ENCODE measurements at regions not wholly inside any gene's neighbourhood (a gene's known extent, or its start where the extent isn't known, plus 50 kb on each side); places are given as distances from the start of the nearest gene placed in this dataset.

DNA sequence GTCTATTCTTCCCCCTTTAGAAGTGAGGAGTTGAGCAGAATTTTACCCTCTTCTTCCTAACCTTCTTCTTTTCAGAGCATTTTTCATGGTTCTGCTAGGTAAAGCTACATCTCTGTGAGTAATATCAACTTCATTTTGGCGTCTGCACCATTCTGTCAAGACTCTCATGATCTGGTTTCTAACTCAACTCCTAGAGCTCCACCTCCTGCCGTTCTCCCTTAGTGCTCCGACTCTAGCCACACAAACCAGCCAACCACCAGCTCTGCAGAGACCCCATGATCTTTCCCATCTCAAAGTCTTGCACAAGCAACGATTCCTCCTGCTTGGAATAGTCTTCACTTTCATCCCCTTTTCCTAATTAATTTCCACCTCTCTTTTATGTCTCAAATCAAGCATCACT lies 193.9 kb upstream of the TMC3 start:
- Mint-ChIP-seq H3K27ac (no peak overlapping the region), H3K27me3 (peaks cover 6 to 37% (median 18%) of the 10 kb centered on the region in 5 donors), H3K4me3 (no peak overlapping the region), H3K9me3 (peaks cover 0 to 4% (median 0%) of the 10 kb centered on the region in 11 donors), H3K36me3 (no peaks in the 10 kb centered on the region), H3K4me1 (no peaks in the 10 kb centered on the region)
- CTCF ChIA-PET: no interaction called here
- Histone ChIP-seq H3K36me3 (ENCODE audit: control insufficient read depth in 2 of 3, insufficient read depth in 3 of 3, low read length in 3 of 3) (no peaks in the 10 kb centered on the region), H3K27me3 (ENCODE audit: control insufficient read depth in 2 of 2, insufficient read depth in 2 of 2, low read length in 2 of 2) (no peaks in the 10 kb centered on the region), H3K4me1 (ENCODE audit: control insufficient read depth in 2 of 2, insufficient read depth in 2 of 2, low read length in 2 of 2) (no peaks in the 10 kb centered on the region), H3K4me3 (ENCODE audit: low read length) (no peak overlapping the region), H3K27ac (ENCODE audit: low read depth, low read length) (no peak overlapping the region), H3K9me3 (ENCODE audit: control insufficient read depth in 2 of 3, low read length in 3 of 3) (no peaks in the 10 kb centered on the region)
- intact Hi-C loops (cut with micrococcal nuclease): no loop called here
- DNase-seq (no peak), ATAC-seq (no peak)
- POLR2A ChIA-PET: no interaction called here

DNA sequence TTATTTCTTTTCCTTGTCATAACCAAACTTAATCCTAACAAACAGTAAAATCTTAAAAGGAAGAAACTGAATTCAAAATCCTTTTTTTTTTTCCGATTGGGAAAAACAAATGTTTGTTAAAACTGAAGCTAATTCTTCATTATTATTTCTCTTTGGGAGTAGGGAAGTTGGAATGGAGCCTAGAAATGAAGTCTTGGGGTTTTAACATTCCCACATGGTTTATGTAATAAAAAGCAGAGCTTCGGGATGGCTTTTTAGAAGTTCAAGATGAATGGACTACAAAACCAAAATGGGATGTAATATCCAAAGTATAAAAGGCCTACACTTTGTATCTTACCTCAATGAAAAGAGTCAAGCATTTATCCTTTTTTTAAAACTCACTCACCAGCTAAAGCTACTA lies 189.0 kb upstream of the TMC3 start:
- intact Hi-C loops (cut with micrococcal nuclease): no loop called here
- ChIA-PET CTCF (no interaction called here), POLR2A (no interaction called here)
- no peak overlapping the region for H3K4me3 Mint-ChIP-seq
- Histone ChIP-seq H3K36me3 (ENCODE audit: control insufficient read depth in 2 of 3, insufficient read depth in 3 of 3, low read length in 3 of 3) (no peaks in the 10 kb centered on the region), H3K9me3 (ENCODE audit: control insufficient read depth in 2 of 3, low read length in 3 of 3) (no peaks in the 10 kb centered on the region), H3K4me3 (ENCODE audit: low read length) (no peak overlapping the region), H3K4me1 (ENCODE audit: control insufficient read depth in 2 of 2, insufficient read depth in 2 of 2, low read length in 2 of 2) (no peaks in the 10 kb centered on the region), H3K27me3 (ENCODE audit: control insufficient read depth in 2 of 2, insufficient read depth in 2 of 2, low read length in 2 of 2) (no peaks in the 10 kb centered on the region), H3K27ac (ENCODE audit: low read depth, low read length) (no peak overlapping the region)
- no peak overlapping the region for H3K27ac Mint-ChIP-seq
- no peaks in the 10 kb centered on the region for H3K9me3 Mint-ChIP-seq
- ATAC-seq (no peak), DNase-seq (no peak)
- no peaks in the 10 kb centered on the region for H3K36me3 Mint-ChIP-seq
- no peaks in the 10 kb centered on the region for H3K4me1 Mint-ChIP-seq
- peaks cover under 1 to 35% (median 2%) of the 10 kb centered on the region in 5 donors for H3K27me3 Mint-ChIP-seq

DNA sequence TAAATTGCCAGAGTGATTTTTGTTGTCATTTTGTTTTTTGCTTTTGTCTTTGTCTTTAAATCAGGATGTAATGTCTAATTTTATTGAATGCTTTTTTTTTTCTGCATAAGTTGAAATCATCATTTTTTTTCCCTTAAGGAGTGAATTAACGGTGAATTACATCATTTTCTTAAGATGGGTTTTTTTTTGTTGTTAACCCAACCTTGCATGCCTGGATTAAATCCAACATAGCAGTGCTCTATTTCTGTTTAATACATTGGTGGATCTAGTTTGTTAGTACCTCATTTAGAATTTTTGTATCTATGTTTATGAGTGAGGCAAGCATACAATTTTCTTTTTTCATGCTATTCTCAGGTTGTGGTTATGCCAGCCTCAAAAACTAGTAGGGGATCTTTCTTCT lies 186.4 kb upstream of the TMC3 start:
- no peak overlapping the region for H3K27ac ChIP-seq (ENCODE audit: low read depth, low read length)
- ATAC-seq (no peak), DNase-seq (no peak)
- CTCF ChIA-PET: no interaction called here
- H3K27me3 ChIP-seq (ENCODE audit: control insufficient read depth in 2 of 2, insufficient read depth in 2 of 2, low read length in 2 of 2): no peaks in the 10 kb centered on the region
- Mint-ChIP-seq H3K27ac (no peak overlapping the region), H3K9me3 (peaks cover 0 to 3% (median 0%) of the 10 kb centered on the region in 11 donors), H3K4me1 (no peaks in the 10 kb centered on the region), H3K27me3 (peaks cover 0 to 50% (median 6%) of the 10 kb centered on the region in 5 donors), H3K36me3 (no peaks in the 10 kb centered on the region), H3K4me3 (no peak overlapping the region)
- POLR2A ChIA-PET: no interaction called here
- intact Hi-C loops (cut with micrococcal nuclease): no loop called here
- H3K36me3 ChIP-seq (ENCODE audit: control insufficient read depth in 2 of 3, insufficient read depth in 3 of 3, low read length in 3 of 3): no peaks in the 10 kb centered on the region
- H3K4me1 ChIP-seq (ENCODE audit: control insufficient read depth in 2 of 2, insufficient read depth in 2 of 2, low read length in 2 of 2): no peaks in the 10 kb centered on the region
- no peak overlapping the region for H3K4me3 ChIP-seq (ENCODE audit: low read length)
- no peaks in the 10 kb centered on the region for H3K9me3 ChIP-seq (ENCODE audit: control insufficient read depth in 2 of 3, low read length in 3 of 3)

DNA sequence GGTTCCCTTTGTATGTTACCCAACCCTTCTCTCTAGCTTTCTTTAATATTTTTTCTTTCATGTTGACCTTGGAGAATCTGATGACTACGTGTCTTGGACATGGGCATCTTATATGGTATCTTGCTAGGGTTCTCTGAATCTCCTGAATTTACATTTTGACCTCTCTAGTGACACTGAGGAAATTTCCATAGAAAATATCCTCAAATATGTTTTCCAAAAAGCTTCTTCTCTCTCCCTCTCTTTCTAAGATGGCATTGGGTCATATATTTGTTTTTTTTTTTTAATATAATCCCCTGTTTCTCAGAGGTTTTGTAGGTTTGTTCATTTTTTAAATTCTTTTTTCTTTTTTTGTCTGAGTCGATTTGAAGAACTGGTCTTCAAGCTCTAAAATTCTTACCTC lies 184.0 kb upstream of the TMC3 start:
- no peak for ATAC-seq
- Mint-ChIP-seq H3K4me3 (no peak overlapping the region), H3K4me1 (no peaks in the 10 kb centered on the region), H3K27ac (no peak overlapping the region), H3K9me3 (peaks cover 0 to 3% (median 0%) of the 10 kb centered on the region in 11 donors), H3K36me3 (no peaks in the 10 kb centered on the region), H3K27me3 (peaks cover 2 to 51% (median 15%) of the 10 kb centered on the region in 5 donors)
- Histone ChIP-seq H3K27ac (ENCODE audit: low read depth, low read length) (no peak overlapping the region), H3K36me3 (ENCODE audit: control insufficient read depth in 2 of 3, insufficient read depth in 3 of 3, low read length in 3 of 3) (no peaks in the 10 kb centered on the region), H3K4me3 (ENCODE audit: low read length) (no peak overlapping the region), H3K27me3 (ENCODE audit: control insufficient read depth in 2 of 2, insufficient read depth in 2 of 2, low read length in 2 of 2) (no peaks in the 10 kb centered on the region), H3K9me3 (ENCODE audit: control insufficient read depth in 2 of 3, low read length in 3 of 3) (no peaks in the 10 kb centered on the region), H3K4me1 (ENCODE audit: control insufficient read depth in 2 of 2, insufficient read depth in 2 of 2, low read length in 2 of 2) (no peaks in the 10 kb centered on the region)
- ChIA-PET POLR2A (no interaction called here), CTCF (no interaction called here)
- intact Hi-C loops (cut with micrococcal nuclease): no loop called here
- no peak for DNase-seq

DNA sequence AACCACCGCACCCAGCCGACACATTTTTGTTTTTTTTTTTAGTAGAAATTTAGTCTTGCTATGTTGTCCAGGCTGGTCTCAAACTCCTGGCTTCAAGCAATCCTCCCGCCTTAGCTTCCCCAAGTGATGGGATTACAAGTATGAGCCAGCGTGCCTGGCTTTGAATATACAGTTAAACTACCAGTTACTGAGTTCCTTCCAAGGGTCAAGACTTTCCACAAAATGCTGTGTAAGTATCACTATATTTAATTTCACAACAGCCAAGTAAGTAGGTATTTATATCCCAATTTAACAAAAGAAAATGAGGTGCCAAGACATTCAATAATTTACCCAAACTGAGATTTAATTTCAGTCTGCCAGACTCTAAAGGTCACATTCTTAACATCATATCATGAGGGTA lies 181.3 kb upstream of the TMC3 start:
- Mint-ChIP-seq H3K36me3 (no peaks in the 10 kb centered on the region), H3K4me3 (no peak overlapping the region), H3K27ac (no peak overlapping the region), H3K4me1 (no peaks in the 10 kb centered on the region), H3K27me3 (peaks cover 5 to 42% (median 22%) of the 10 kb centered on the region in 5 donors), H3K9me3 (peaks cover 0 to 3% (median 0%) of the 10 kb centered on the region in 11 donors)
- Histone ChIP-seq H3K36me3 (ENCODE audit: control insufficient read depth in 2 of 3, insufficient read depth in 3 of 3, low read length in 3 of 3) (no peaks in the 10 kb centered on the region), H3K9me3 (ENCODE audit: control insufficient read depth in 2 of 3, low read length in 3 of 3) (no peaks in the 10 kb centered on the region), H3K27ac (ENCODE audit: low read depth, low read length) (no peak overlapping the region), H3K27me3 (ENCODE audit: control insufficient read depth in 2 of 2, insufficient read depth in 2 of 2, low read length in 2 of 2) (peaks cover 0 to 5% of the 10 kb centered on the region in 2 donors), H3K4me1 (ENCODE audit: control insufficient read depth in 2 of 2, insufficient read depth in 2 of 2, low read length in 2 of 2) (no peaks in the 10 kb centered on the region), H3K4me3 (ENCODE audit: low read length) (no peak overlapping the region)
- ATAC-seq (no peak), DNase-seq (no peak)
- ChIA-PET CTCF (no interaction called here), POLR2A (no interaction called here)
- intact Hi-C loops (cut with micrococcal nuclease): no loop called here

DNA sequence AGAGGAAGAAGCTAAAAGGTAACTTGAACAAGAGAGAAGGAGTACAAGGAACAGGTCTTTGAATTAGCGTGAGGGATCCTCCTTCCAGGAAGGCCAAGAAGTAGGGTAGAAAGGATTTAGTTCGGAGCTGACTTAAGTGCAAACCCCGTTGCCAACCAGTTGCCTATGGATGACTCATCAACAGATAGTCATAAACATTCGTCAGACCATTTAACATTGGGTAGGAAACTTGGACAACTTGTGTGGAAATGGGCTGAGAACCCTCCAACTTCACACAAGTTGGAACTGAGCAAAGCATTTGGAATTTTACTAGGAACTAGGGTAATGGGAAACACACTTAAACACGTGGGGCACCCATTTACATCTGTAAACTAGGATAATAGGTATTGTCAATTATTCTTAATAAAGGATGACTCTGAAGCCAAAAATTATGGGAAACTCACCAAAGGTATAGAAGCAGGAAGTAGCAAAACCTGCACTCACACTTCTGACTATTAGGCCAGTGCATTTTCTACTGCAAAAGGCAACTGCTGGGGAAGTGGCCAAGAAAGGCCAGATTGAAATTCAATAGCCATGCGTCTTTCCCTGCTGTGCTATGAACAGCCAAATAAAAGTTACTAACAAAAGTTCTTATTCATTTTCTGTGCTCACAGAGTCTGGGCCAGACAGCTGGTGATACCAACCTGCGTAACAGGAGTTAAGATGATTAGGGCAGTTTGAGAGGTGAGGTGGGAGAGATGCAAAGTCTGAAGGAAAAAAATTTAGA lies 174.5 kb upstream of the TMC3 start:
- no peak overlapping the region for H3K4me3 Mint-ChIP-seq

DNA sequence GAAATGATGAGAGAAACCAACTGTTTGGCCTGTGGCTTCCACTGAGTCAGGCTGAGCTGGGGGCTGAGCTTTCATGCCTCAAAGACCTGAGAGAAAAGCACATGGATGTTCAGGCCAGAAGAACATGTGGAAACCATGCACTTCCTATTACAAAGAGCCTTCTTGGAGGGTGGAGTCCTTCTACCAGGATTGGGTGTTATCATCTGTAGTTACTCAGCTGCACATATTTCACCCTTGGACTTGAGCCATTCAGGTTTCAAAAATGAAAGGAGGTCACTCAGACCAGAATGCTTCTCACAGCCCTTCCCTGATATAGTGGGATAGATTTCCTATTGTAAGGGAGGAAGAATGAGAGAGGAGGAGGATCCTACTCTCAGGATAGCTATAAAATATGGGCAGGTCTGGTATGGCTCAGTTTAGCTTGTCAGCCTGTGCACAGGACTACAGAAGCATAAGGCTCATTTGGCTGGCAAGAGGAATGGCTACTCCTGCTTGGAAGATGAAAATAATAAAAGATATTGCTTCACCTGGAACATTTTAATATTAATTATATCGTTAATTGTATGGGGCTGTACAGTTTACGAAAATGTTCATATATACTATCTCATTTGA lies 173.6 kb upstream of the TMC3 start:
- no peaks in the 10 kb centered on the region for H3K36me3 Mint-ChIP-seq
- ChIA-PET POLR2A (no interaction called here), CTCF (no interaction called here)
- no peak overlapping the region for H3K27ac Mint-ChIP-seq
- ATAC-seq: no peak
- H3K27ac ChIP-seq (ENCODE audit: low read depth, low read length): no peak overlapping the region
- no peaks in the 10 kb centered on the region for H3K4me1 ChIP-seq (ENCODE audit: control insufficient read depth in 2 of 2, insufficient read depth in 2 of 2, low read length in 2 of 2)
- no peak overlapping the region for H3K4me3 ChIP-seq (ENCODE audit: low read length)
- intact Hi-C loops (cut with micrococcal nuclease): no loop called here
- H3K27me3 Mint-ChIP-seq: peaks cover 5 to 30% (median 19%) of the 10 kb centered on the region in 5 donors
- no peaks in the 10 kb centered on the region for H3K9me3 ChIP-seq (ENCODE audit: control insufficient read depth in 2 of 3, low read length in 3 of 3)
- H3K4me3 Mint-ChIP-seq: no peak overlapping the region
- no peak for DNase-seq
- H3K27me3 ChIP-seq (ENCODE audit: control insufficient read depth in 2 of 2, insufficient read depth in 2 of 2, low read length in 2 of 2): peaks cover 0 to 5% of the 10 kb centered on the region in 2 donors
- no peaks in the 10 kb centered on the region for H3K9me3 Mint-ChIP-seq
- H3K4me1 Mint-ChIP-seq: no peaks in the 10 kb centered on the region
- H3K36me3 ChIP-seq (ENCODE audit: control insufficient read depth in 2 of 3, insufficient read depth in 3 of 3, low read length in 3 of 3): no peaks in the 10 kb centered on the region

More for the DNA sequence above, 174.5 kb upstream of the TMC3 start:
- peaks cover 7 to 32% (median 17%) of the 10 kb centered on the region in 5 donors for H3K27me3 Mint-ChIP-seq
- H3K9me3 Mint-ChIP-seq: no peaks in the 10 kb centered on the region
- no peak for ATAC-seq
- H3K4me1 ChIP-seq (ENCODE audit: control insufficient read depth in 2 of 2, insufficient read depth in 2 of 2, low read length in 2 of 2): no peaks in the 10 kb centered on the region
- no peaks in the 10 kb centered on the region for H3K36me3 Mint-ChIP-seq
- peaks cover 0 to 5% of the 10 kb centered on the region in 2 donors for H3K27me3 ChIP-seq (ENCODE audit: control insufficient read depth in 2 of 2, insufficient read depth in 2 of 2, low read length in 2 of 2)
- ChIA-PET POLR2A (interaction anchor here (0.5 kb wide), 1 partner anchor 573 kb away, joined by 3 read pairs; no protein-coding TSS in a partner anchor), CTCF (no interaction called here)
- no peak overlapping the region for H3K4me3 ChIP-seq (ENCODE audit: low read length)
- no peak overlapping the region for H3K27ac Mint-ChIP-seq
- no peaks in the 10 kb centered on the region for H3K9me3 ChIP-seq (ENCODE audit: control insufficient read depth in 2 of 3, low read length in 3 of 3)
- no peaks in the 10 kb centered on the region for H3K4me1 Mint-ChIP-seq
- no peak for DNase-seq
- H3K36me3 ChIP-seq (ENCODE audit: control insufficient read depth in 2 of 3, insufficient read depth in 3 of 3, low read length in 3 of 3): no peaks in the 10 kb centered on the region
- intact Hi-C loops (cut with micrococcal nuclease): no loop called here
- no peak overlapping the region for H3K27ac ChIP-seq (ENCODE audit: low read depth, low read length)

Measured in naive thymus-derived CD4-positive, alpha-beta T cell (primary cell).